HCT116 (cell line): ENCODE measurements at regions not wholly inside any gene's neighbourhood (a gene's known extent, or its start where the extent isn't known, plus 50 kb on each side); places are given as distances from the start of the nearest gene placed in this dataset.

Experiments used
- ATAC-seq: fragments of 200-7000 bp; cut with Tn5 transposase; 2 replicates; pipeline ENCODE4 v1.9.1; 2020; ENCODE audit warnings: mild to moderate bottlenecking, moderate library complexity
- BruUV-seq: library from RNA; stranded (reverse); fragments of 400-500 nt; replicated peaks from 2 replicates; lab custom pipeline; 2021; lab: Mats Ljungman, UMichigan
- CTCF ChIA-PET: fragments of 300-600 bp; sonication (Branson Sonifier 250); formaldehyde crosslinking; loops from one replicate; lab custom pipeline; 2021; ENCODE audit warnings: antibody characterized with exemption; lab: Charles Lee
- POLR2A ChIA-PET: fragments of 300-600, 350-600 bp; sonication (Branson Sonifier 250); formaldehyde crosslinking; loops from one replicate; lab custom pipeline; 2021; ENCODE audit warnings: antibody characterized with exemption; lab: Charles Lee
- RAD21 ChIA-PET, 2 experiments: fragments of 300-600 bp; sonication (Branson Sonifier 250); formaldehyde crosslinking; loops; one replicate each; lab custom pipeline; 2023; ENCODE audit warnings: low total read pairs in 2 of 2; ENCODE audit not compliant: uncharacterized antibody in 2 of 2, unreplicated experiment in 2 of 2, low non-redundant PET in 1 of 2; lab: Charles Lee
- DNase-seq: peaks from one replicate; pipeline ENCODE4 v3.0.0-alpha.2; 2010; ENCODE audit warnings: low read depth, low spot score
- H2AFZ ChIP-seq: fragments of 200-600 bp; shearing (Covaris generic), sonication (generic); 2 replicates; pipeline ENCODE4 v1.6.1; 2017; ENCODE audit warnings: low read depth, mixed run types, mixed read lengths, antibody characterized with exemption, low read length; ENCODE audit not compliant: poor library complexity, severe bottlenecking
- H3K27ac ChIP-seq: 2 replicates; pipeline ENCODE4 v1.5.1; 2012; ENCODE audit warnings: low read depth, low read length
- H3K27me3 ChIP-seq: fragments of 200-600 bp; sonication (generic); 2 replicates; pipeline ENCODE4 v1.6.1; 2016; ENCODE audit warnings: mixed run types, low read length, mixed read lengths; ENCODE audit not compliant: insufficient read depth
- H3K36me3 ChIP-seq, 2 experiments: fragments of 200-500 bp in 1 of 2; fragments of 200-600 bp in 1 of 2; sonication (Bioruptor generic) in 1 of 2; sonication (generic) in 1 of 2; 2 replicates each; pipeline versions ENCODE4 v1.5.1 to v1.6.1; 2014 to 2016; ENCODE audit warnings: low read length in 2 of 2, inconsistent platforms in 1 of 2, mixed read lengths in 1 of 2, mixed run types in 1 of 2; ENCODE audit not compliant: insufficient read depth in 2 of 2, control insufficient read depth in 1 of 2
- H3K4me1 ChIP-seq, 2 experiments: fragments of 200-600 bp in 1 of 2; sonication (generic) in 1 of 2; 2 replicates each; pipeline versions ENCODE4 v1.5.1 to v1.6.1; 2012 to 2017; ENCODE audit warnings: low read length in 2 of 2, inconsistent platforms in 1 of 2, mild to moderate bottlenecking in 1 of 2, mixed read lengths in 1 of 2, mixed run types in 1 of 2, moderate library complexity in 1 of 2; ENCODE audit not compliant: insufficient read depth in 2 of 2, control insufficient read depth in 1 of 2
- H3K4me2 ChIP-seq: fragments of 200-600 bp; sonication (generic); 2 replicates; pipeline ENCODE4 v1.6.1; 2017; ENCODE audit warnings: mixed run types, low read length, mixed read lengths
- H3K4me3 ChIP-seq, 2 experiments: fragments of 200-600 bp in 1 of 2; sonication (generic) in 1 of 2; replicated peaks in 1 of 2; 2 replicates each; pipeline ENCODE4 v1.5.1; 2011 to 2016; ENCODE audit warnings: low read length in 2 of 2, control low read depth in 1 of 2, low read depth in 1 of 2, mild to moderate bottlenecking in 1 of 2, mixed read lengths in 1 of 2, mixed run types in 1 of 2
- H3K79me2 ChIP-seq: fragments of 200-600 bp; sonication (generic); 2 replicates; pipeline ENCODE4 v1.6.1; 2017; ENCODE audit warnings: mild to moderate bottlenecking, mixed run types, low read length, moderate library complexity, mixed read lengths; ENCODE audit not compliant: insufficient read depth
- H3K9ac ChIP-seq: fragments of 200-600 bp; sonication (generic); 2 replicates; pipeline ENCODE4 v1.6.1; 2016; ENCODE audit warnings: low read length, mixed read lengths
- H3K9me2 ChIP-seq: fragments of 200-600 bp; sonication (generic), shearing (Covaris generic); 2 replicates; pipeline ENCODE4 v1.6.1; 2017; ENCODE audit warnings: mixed run types, mild to moderate bottlenecking, moderate library complexity; ENCODE audit not compliant: insufficient read depth
- H3K9me3 ChIP-seq, 2 experiments: fragments of 200-500 bp in 1 of 2; fragments of 200-600 bp in 1 of 2; sonication (Bioruptor generic) in 1 of 2; sonication (generic) in 1 of 2; 2 replicates each; pipeline ENCODE4 v1.6.1; 2014 to 2017; ENCODE audit warnings: low read length in 2 of 2, mixed read lengths in 2 of 2, inconsistent platforms in 1 of 2, low read depth in 1 of 2, mild to moderate bottlenecking in 1 of 2, mixed run types in 1 of 2, moderate library complexity in 1 of 2; ENCODE audit not compliant: control insufficient read depth in 1 of 2, insufficient read depth in 1 of 2
- H4K20me1 ChIP-seq: fragments of 200-600 bp; sonication (generic), shearing (Covaris generic); 2 replicates; pipeline ENCODE4 v1.6.1; 2017; ENCODE audit warnings: mixed run types, mild to moderate bottlenecking, moderate library complexity; ENCODE audit not compliant: insufficient read depth
- CBX3 ChIP-seq: IDR thresholded peaks from 2 replicates; pipeline ENCODE4 v1.6.1; 2012; ENCODE audit warnings: low read depth
- CEBPB ChIP-seq: IDR thresholded peaks from 2 replicates; pipeline ENCODE4 v1.6.1; 2012; ENCODE audit warnings: low read depth
- EZH2 ChIP-seq: fragments of 200-600 bp; sonication (generic); IDR thresholded peaks from 2 replicates; pipeline ENCODE4 v1.6.1; 2017; ENCODE audit warnings: antibody characterized with exemption, mixed run types
- POLR2AphosphoS5 ChIP-seq: IDR thresholded peaks from 2 replicates; pipeline ENCODE4 v1.6.1; 2011; ENCODE audit warnings: mild to moderate bottlenecking, low read depth, low read length, moderate library complexity
- SIN3A ChIP-seq: IDR thresholded peaks from 2 replicates; pipeline ENCODE4 v1.6.1; 2012; ENCODE audit warnings: low read depth
- SP1 ChIP-seq: IDR thresholded peaks from 2 replicates; pipeline ENCODE4 v1.6.1; 2012; ENCODE audit warnings: low read depth
- TCF7L2 ChIP-seq: IDR thresholded peaks from 2 replicates; pipeline ENCODE4 v1.7.0; 2011; ENCODE audit warnings: borderline replicate concordance, inconsistent platforms; ENCODE audit not compliant: insufficient read depth, insufficient read length; ENCODE audit errors: extremely low read depth
- ZNF274 ChIP-seq: fragments of 200-500 bp; sonication (Bioruptor generic); IDR thresholded peaks from 2 replicates; pipeline ENCODE4 v1.6.1; 2014; ENCODE audit warnings: mild to moderate bottlenecking, low read depth, low read length, inconsistent platforms
- intact Hi-C: fragments of 100-400 bp; cut with micrococcal nuclease; formaldehyde crosslinking; loops from 2 replicates; pipeline ENCODE4 v1.10.0; 2022
- TF ChIP-seq, protein P1 (sequence below), 3 experiments: fragments of 200-600 bp in 1 of 3; sonication (generic) in 1 of 3; IDR thresholded peaks in 2 of 3; conservative IDR thresholded peaks in 1 of 3; 2 replicates each; pipeline ENCODE4 v1.5.1; 2012 to 2017; ENCODE audit warnings: low read depth in 2 of 3, low read length in 2 of 3, antibody characterized with exemption in 1 of 3, borderline replicate concordance in 1 of 3, control low read depth in 1 of 3, mild to moderate bottlenecking in 1 of 3, mixed read lengths in 1 of 3, mixed run types in 1 of 3, moderate library complexity in 1 of 3; ENCODE audit not compliant: insufficient read depth in 1 of 3
- TF ChIP-seq, protein P2 (sequence below): IDR thresholded peaks from 2 replicates; pipeline ENCODE4 v1.6.1; 2012
- TF ChIP-seq, protein P3 (sequence below): IDR thresholded peaks from 2 replicates; pipeline ENCODE4 v1.6.1; 2012; ENCODE audit warnings: low read depth
- TF ChIP-seq, protein P4 (sequence below): IDR thresholded peaks from 2 replicates; pipeline ENCODE4 v1.6.1; 2012

DNA sequence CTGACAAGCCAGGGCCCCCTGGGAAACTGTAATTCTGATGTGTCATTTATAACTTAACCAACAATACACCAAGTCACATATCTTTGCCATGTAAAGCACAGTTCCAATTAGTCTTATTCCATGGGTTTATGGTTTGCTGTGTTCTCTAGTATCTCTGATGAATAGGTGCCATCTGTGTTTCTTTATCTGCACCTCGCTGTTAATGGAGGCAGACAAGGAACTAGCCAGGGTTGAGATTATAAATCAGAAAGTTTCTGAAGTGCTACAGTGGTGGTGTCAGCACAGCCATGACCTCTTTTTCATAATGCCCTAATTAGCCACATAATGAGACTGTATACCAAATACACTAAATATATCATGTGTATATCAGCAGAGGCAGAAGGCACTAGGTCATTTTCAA lies 866.4 kb downstream of the PLOD2 start:
- H3K36me3 ChIP-seq: no peaks in the 10 kb centered on the region
- H3K4me3 ChIP-seq: no peak overlapping the region
- no peaks in the 10 kb centered on the region for H3K9me2 ChIP-seq
- RAD21 ChIA-PET: no interaction called here
- ATAC-seq (no peak), DNase-seq (no peak)
- CTCF ChIA-PET: no interaction called here
- no TSS peak for BruUV-seq
- TF ChIP-seq, protein P1, sequence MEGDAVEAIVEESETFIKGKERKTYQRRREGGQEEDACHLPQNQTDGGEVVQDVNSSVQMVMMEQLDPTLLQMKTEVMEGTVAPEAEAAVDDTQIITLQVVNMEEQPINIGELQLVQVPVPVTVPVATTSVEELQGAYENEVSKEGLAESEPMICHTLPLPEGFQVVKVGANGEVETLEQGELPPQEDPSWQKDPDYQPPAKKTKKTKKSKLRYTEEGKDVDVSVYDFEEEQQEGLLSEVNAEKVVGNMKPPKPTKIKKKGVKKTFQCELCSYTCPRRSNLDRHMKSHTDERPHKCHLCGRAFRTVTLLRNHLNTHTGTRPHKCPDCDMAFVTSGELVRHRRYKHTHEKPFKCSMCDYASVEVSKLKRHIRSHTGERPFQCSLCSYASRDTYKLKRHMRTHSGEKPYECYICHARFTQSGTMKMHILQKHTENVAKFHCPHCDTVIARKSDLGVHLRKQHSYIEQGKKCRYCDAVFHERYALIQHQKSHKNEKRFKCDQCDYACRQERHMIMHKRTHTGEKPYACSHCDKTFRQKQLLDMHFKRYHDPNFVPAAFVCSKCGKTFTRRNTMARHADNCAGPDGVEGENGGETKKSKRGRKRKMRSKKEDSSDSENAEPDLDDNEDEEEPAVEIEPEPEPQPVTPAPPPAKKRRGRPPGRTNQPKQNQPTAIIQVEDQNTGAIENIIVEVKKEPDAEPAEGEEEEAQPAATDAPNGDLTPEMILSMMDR (IDR thresholded peaks at IDR 0.05 in 2 of 3, conservative IDR thresholded peaks at IDR 0.05 in 1 of 3; ENCODE audit: borderline replicate concordance in 1 of 3, insufficient read depth in 1 of 3, low read depth in 2 of 3, low read length in 2 of 3): no peak
- TF ChIP-seq POLR2AphosphoS5 (no peak), EZH2 (no peak), CEBPB (no peak), ZNF274 (no peak), SP1 (no peak), TCF7L2 (no peak), SIN3A (no peak), CBX3 (no peak)
- TF ChIP-seq, protein P2, sequence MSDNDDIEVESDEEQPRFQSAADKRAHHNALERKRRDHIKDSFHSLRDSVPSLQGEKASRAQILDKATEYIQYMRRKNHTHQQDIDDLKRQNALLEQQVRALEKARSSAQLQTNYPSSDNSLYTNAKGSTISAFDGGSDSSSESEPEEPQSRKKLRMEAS: no peak
- TF ChIP-seq, protein P3, sequence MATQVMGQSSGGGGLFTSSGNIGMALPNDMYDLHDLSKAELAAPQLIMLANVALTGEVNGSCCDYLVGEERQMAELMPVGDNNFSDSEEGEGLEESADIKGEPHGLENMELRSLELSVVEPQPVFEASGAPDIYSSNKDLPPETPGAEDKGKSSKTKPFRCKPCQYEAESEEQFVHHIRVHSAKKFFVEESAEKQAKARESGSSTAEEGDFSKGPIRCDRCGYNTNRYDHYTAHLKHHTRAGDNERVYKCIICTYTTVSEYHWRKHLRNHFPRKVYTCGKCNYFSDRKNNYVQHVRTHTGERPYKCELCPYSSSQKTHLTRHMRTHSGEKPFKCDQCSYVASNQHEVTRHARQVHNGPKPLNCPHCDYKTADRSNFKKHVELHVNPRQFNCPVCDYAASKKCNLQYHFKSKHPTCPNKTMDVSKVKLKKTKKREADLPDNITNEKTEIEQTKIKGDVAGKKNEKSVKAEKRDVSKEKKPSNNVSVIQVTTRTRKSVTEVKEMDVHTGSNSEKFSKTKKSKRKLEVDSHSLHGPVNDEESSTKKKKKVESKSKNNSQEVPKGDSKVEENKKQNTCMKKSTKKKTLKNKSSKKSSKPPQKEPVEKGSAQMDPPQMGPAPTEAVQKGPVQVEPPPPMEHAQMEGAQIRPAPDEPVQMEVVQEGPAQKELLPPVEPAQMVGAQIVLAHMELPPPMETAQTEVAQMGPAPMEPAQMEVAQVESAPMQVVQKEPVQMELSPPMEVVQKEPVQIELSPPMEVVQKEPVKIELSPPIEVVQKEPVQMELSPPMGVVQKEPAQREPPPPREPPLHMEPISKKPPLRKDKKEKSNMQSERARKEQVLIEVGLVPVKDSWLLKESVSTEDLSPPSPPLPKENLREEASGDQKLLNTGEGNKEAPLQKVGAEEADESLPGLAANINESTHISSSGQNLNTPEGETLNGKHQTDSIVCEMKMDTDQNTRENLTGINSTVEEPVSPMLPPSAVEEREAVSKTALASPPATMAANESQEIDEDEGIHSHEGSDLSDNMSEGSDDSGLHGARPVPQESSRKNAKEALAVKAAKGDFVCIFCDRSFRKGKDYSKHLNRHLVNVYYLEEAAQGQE: no peak
- TF ChIP-seq, protein P4, sequence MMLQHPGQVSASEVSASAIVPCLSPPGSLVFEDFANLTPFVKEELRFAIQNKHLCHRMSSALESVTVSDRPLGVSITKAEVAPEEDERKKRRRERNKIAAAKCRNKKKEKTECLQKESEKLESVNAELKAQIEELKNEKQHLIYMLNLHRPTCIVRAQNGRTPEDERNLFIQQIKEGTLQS: no peak
- no peak overlapping the region for H3K27ac ChIP-seq
- no peaks in the 10 kb centered on the region for H3K9me3 ChIP-seq
- no peaks in the 10 kb centered on the region for H3K79me2 ChIP-seq
- no peaks in the 10 kb centered on the region for H3K4me1 ChIP-seq
- no peaks in the 10 kb centered on the region for H4K20me1 ChIP-seq
- no peaks in the 10 kb centered on the region for H3K27me3 ChIP-seq
- no peak overlapping the region for H2AFZ ChIP-seq
- intact Hi-C loops: no loop called here
- no peak overlapping the region for H3K9ac ChIP-seq
- H3K4me2 ChIP-seq: no peak overlapping the region
- POLR2A ChIA-PET: no interaction called here
